Activated naive CD8-positive, alpha-beta T cell treated with anti-CD3 and anti-CD28 coated beads for 36 hours (primary cell): ENCODE measurements at regions not wholly inside any gene's neighbourhood (a gene's known extent, or its start where the extent isn't known, plus 50 kb on each side); places are given as distances from the start of the nearest gene placed in this dataset.
A peak's percentile ranks its signal among the peaks of the same experiment; 100 is the strongest.
"Not testable (repeated sequence)": the region's sequence is repeated elsewhere in the genome, so short reads cannot be mapped to it uniquely, and the experiment has no call there.

Source experiments
- DNase-seq: peaks from one replicate; pipeline ENCODE4 v3.0.0; 2021
- H3K27ac Mint-ChIP-seq: one replicate; pipeline ENCODE4 v1.8.0; 2022; ENCODE audit warnings: mild to moderate bottlenecking, moderate library complexity, mixed read lengths
- H3K27me3 Mint-ChIP-seq: one replicate; pipeline ENCODE4 v1.8.0; 2022; ENCODE audit warnings: mild to moderate bottlenecking, mixed read lengths
- H3K36me3 Mint-ChIP-seq: one replicate; pipeline ENCODE4 v1.8.0; 2021; ENCODE audit warnings: mild to moderate bottlenecking, mixed read lengths
- H3K4me1 Mint-ChIP-seq: one replicate; pipeline ENCODE4 v1.8.0; 2021; ENCODE audit warnings: mixed read lengths
- H3K4me3 Mint-ChIP-seq: one replicate; pipeline ENCODE4 v1.8.0; 2022; ENCODE audit warnings: mild to moderate bottlenecking, moderate library complexity, mixed read lengths
- H3K9me3 Mint-ChIP-seq: one replicate; pipeline ENCODE4 v1.8.0; 2022; ENCODE audit warnings: mixed read lengths

DNA sequence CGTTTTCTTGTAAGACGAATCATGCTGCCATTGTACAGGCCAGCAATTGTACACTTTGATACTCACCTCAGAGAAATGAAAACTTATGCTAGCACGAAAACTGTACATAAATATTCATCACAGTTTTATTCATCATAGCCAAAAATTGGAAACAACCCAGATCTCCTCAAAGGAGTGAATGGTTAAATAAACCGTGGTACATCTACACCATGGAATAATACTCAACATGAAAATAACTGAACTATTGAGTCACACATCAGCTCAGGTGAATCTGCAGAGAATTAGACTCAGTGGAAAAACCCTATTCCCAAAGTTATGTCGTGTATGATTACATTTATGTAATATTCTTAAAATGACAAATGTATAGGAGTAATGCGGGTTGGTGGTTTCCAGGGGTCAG lies 251.0 kb upstream of the HDAC4 start:
- H3K9me3 Mint-ChIP-seq, result peaks cover 2% of the 10 kb centered on the region
- no peaks in the 10 kb centered on the region for H3K4me1 Mint-ChIP-seq
- H3K36me3 Mint-ChIP-seq, result no peaks in the 10 kb centered on the region
- peaks cover 4% of the 10 kb centered on the region for H3K27me3 Mint-ChIP-seq
- DNase-seq, result no peak
- no peak overlapping the region for H3K27ac Mint-ChIP-seq
- H3K4me3 Mint-ChIP-seq, result no peak overlapping the region

- DNase-seq, result no peak
- no peaks in the 10 kb centered on the region for H3K36me3 Mint-ChIP-seq
- H3K4me3 Mint-ChIP-seq, result no peak overlapping the region
- H3K27ac Mint-ChIP-seq, result no peak overlapping the region
- H3K9me3 Mint-ChIP-seq, result peaks cover 2% of the 10 kb centered on the region
- no peaks in the 10 kb centered on the region for H3K27me3 Mint-ChIP-seq
- H3K4me1 Mint-ChIP-seq, result no peaks in the 10 kb centered on the region
These were observed 249.9 kb upstream of the HDAC4 start for GRCh38 chr2:239650674-239651073.

DNA sequence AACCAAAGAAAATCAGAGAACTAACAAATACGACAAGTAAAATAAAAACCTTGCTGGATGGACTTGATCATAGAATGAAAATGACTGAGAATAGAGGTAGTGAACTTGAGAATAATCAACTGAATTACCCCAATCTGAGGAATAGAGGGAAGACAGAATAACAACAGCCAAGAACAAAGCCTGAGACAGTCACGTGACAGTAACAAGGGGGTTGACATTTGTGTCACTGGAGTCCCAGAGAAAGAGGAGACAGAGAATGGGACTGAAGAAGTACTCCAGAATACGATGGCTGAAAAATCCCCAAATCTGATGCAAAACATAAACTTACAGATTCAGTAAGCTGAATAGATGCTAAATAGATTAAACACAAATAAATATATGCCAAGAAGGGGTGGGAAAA lies 248.5 kb upstream of the HDAC4 start:
- H3K27ac Mint-ChIP-seq, result no peak overlapping the region

DNA sequence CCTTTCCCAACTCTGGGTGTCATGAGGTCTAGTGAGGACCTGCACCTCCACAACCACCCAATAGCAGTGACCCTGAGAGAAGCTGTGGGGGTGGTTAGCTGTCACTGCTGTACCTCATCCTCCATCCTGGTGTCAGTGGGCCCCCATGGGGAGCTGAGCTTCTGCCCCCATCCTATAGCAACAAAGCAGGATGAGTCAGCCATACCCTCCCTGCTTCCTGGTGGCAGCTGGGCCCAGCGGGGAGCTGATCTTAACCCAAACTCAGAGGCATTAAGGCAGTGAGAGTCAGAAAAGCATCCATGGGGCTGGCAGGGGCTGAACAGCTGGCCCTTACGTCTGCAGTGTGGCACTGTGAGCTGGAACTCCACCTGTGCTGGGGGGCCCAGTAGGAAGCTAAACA lies 247.8 kb upstream of the HDAC4 start:
- Mint-ChIP-seq H3K27ac (no peak overlapping the region), H3K9me3 (peaks cover 2% of the 10 kb centered on the region), H3K27me3 (no peaks in the 10 kb centered on the region), H3K4me3 (no peak overlapping the region), H3K36me3 (no peaks in the 10 kb centered on the region), H3K4me1 (no peaks in the 10 kb centered on the region)
- DNase-seq, result no peak

More for the DNA sequence above, 248.5 kb upstream of the HDAC4 start:
- no peaks in the 10 kb centered on the region for H3K4me1 Mint-ChIP-seq
- H3K4me3 Mint-ChIP-seq, result no peak overlapping the region
- H3K36me3 Mint-ChIP-seq, result no peaks in the 10 kb centered on the region
- peaks cover 2% of the 10 kb centered on the region for H3K9me3 Mint-ChIP-seq
- H3K27me3 Mint-ChIP-seq, result no peaks in the 10 kb centered on the region
- DNase-seq, result no peak

DNA sequence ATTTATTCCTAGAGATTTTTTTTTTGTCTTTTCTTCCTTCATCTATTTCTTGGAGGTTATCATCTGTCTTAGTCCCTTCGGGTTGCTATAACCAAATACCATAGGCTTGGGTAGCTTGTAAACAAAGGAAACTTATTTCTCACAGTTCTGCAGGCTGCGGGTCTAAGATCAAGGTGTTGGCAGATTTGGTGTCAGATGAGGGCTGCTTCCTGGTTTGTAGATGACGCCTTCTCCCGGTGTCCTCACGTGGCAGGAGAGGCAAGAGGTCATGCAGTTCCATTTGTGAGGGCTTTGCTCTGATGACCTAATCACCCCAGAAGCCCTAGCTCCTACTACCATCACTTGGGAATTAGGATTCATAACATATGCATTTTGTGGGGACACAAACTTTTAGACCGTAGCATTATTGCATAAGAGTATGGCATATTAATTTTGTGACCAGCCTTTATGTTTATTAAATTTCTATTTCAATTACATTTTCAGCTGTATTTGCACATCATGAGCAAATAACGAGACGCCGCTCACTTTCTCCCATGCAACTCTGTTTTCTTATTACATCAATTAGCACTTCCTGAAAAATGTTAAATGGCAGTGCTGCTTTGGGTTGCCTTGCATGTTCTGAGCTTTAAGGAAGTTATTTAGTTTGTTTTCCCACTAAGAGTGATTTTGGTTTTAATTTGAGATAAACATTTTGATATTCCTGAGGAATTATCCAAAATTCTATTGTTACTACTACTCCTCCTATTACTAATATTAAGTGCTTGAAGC lies 246.4 kb upstream of the HDAC4 start:
- no peaks in the 10 kb centered on the region for H3K27me3 Mint-ChIP-seq
- no peaks in the 10 kb centered on the region for H3K36me3 Mint-ChIP-seq
- H3K9me3 Mint-ChIP-seq, result peaks cover 2% of the 10 kb centered on the region
- no peaks in the 10 kb centered on the region for H3K4me1 Mint-ChIP-seq
- no peak overlapping the region for H3K27ac Mint-ChIP-seq
- H3K4me3 Mint-ChIP-seq, result no peak overlapping the region
- no peak for DNase-seq

DNA sequence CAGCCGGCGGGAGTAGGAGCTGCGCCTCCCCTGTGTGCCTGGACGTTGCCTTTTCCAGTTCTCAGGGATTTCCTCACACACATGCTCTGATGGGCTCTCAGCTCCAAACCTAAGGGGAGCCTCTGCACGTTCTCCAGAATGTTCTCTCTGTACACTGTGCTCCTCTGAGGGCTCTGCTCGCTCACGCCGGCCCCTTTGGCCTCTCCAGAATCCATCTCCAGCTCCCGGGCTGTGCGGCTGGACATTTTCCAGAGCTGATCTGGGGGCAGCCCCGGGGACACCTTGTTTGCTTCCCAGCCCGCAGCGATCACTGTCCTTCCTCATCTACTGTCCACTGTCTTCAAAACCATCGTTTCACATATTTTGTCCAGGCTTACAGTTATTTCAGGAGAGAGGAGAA lies 245.4 kb upstream of the HDAC4 start:
- Mint-ChIP-seq H3K27me3 (no peaks in the 10 kb centered on the region), H3K36me3 (no peaks in the 10 kb centered on the region), H3K4me3 (no peak overlapping the region), H3K9me3 (peaks cover 2% of the 10 kb centered on the region), H3K27ac (no peak overlapping the region), H3K4me1 (no peaks in the 10 kb centered on the region)
- no peak for DNase-seq

DNA sequence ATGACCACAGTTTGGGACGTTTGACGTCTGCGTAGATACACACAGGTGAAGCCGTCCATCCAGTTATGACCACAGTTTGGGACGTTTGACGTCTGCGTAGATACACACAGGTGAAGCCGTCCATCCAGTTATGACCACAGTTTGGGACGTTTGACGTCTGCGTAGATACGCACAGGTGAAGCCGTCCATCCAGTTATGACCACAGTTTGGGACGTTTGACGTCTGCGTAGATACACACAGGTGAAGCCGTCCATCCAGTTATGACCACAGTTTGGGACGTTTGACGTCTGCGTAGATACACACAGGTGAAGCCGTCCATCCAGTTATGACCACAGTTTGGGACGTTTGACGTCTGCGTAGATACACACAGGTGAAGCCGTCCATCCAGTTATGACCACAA lies 243.8 kb upstream of the HDAC4 start:
- H3K4me3 Mint-ChIP-seq, H3K27ac Mint-ChIP-seq, H3K36me3 Mint-ChIP-seq, H3K9me3 Mint-ChIP-seq, H3K4me1 Mint-ChIP-seq, DNase-seq, H3K27me3 Mint-ChIP-seq: not testable (repeated sequence)

DNA sequence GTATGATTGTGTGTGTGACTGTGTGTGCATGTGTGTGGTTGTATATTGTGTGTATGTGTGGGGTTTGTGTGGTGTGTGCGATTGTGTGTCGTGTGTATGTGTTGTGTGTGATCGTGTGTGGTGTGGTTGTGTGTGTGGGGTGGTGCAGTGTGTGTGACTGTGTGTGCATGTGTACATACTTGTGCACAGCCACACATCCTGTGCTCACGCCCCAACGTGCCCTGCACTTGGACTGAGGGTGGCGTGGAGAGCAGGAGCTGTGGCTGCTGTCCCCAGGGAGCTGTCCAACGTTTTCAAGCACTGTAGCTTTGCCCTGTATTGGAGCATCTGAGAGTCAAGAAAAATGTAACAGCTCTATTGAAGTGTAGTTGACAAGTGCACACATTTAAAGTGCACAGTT lies 243.2 kb upstream of the HDAC4 start:
- Mint-ChIP-seq H3K4me3 (no peak overlapping the region), H3K36me3 (no peaks in the 10 kb centered on the region), H3K27ac (no peak overlapping the region), H3K9me3 (no peaks in the 10 kb centered on the region), H3K27me3 (no peaks in the 10 kb centered on the region), H3K4me1 (no peaks in the 10 kb centered on the region)
- DNase-seq, result peak; percentile 6

- Mint-ChIP-seq H3K4me3 (no peak overlapping the region), H3K27me3 (no peaks in the 10 kb centered on the region), H3K27ac (no peak overlapping the region), H3K4me1 (no peaks in the 10 kb centered on the region), H3K9me3 (no peaks in the 10 kb centered on the region), H3K36me3 (no peaks in the 10 kb centered on the region)
- DNase-seq, result no peak
These were observed 241.7 kb upstream of the HDAC4 start for GRCh38 chr2:239642406-239643004.

GRCh38 chr2:239641904-239642303 lies 241.1 kb upstream of the HDAC4 start:
- H3K27ac Mint-ChIP-seq, H3K27me3 Mint-ChIP-seq, H3K9me3 Mint-ChIP-seq, H3K4me1 Mint-ChIP-seq, H3K36me3 Mint-ChIP-seq, DNase-seq, H3K4me3 Mint-ChIP-seq: not testable (repeated sequence)

DNA sequence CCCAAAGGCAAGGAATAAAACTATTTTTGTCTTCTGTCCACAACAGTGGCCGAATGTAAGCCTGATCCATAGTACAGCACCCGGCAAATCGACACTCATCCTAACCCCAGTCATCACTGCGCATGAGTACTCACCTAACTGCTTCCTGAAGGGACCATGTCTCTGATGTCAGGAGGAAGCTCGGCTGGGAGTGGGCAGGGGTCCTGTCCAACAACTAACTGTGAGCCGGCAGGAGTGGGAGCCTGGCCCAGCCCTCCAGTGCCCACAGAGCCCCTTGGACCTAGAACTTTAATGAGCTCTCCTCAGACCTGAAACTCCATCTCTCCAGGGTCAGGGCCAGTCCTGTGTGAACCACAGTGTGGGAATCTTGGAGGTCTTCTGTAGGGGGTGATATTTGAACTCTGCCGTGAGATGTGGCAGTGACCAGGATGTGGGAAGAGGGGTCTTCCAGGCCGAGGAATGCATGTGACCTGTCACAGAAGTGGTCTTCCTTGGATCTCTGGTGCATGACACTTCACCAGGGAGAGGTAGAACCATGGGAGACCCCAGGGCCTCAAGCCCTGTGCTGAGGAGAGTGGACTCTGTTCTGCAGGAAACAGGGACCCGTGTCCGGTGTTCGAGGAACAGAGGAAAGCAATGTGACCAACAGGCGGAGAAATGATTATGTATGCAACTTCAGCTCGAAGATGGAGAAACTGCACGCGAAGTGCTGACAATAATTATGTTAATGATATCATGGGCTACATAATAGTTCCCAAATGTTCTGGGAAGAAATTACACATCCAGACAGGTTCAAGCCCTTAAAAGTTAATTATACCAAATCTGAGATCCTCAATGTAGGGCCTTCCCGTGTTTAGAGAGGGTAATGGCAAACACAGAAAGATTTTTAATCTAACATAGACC lies 240.1 kb upstream of the HDAC4 start:
- Mint-ChIP-seq H3K4me3 (no peak overlapping the region), H3K27me3 (no peaks in the 10 kb centered on the region), H3K9me3 (no peaks in the 10 kb centered on the region), H3K4me1 (no peaks in the 10 kb centered on the region), H3K27ac (no peak overlapping the region), H3K36me3 (no peaks in the 10 kb centered on the region)
- DNase-seq, result no peak

DNA sequence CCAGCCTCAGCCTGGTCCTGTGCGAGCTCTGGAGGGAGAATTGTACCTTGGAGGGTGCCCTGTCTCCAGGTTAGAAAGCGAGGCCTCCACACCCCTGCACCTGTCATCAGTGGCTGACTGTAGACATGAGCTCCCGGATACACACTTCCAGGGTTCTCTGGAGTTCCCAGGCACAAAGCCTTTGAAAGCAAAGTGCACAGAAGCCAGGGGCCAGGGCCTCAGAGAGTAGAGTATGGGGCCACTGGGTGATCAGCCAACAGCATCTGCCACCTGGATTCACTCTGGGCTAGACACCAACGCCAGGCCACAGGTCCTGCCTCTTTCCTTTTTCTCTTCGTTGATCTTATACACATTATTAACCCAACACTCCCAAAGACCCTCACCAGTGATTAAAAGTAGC lies 239.4 kb upstream of the HDAC4 start:
- DNase-seq, result no peak
- H3K27me3 Mint-ChIP-seq, result no peaks in the 10 kb centered on the region
- no peaks in the 10 kb centered on the region for H3K36me3 Mint-ChIP-seq
- H3K4me3 Mint-ChIP-seq, result no peak overlapping the region
- no peak overlapping the region for H3K27ac Mint-ChIP-seq
- no peaks in the 10 kb centered on the region for H3K4me1 Mint-ChIP-seq
- H3K9me3 Mint-ChIP-seq, result no peaks in the 10 kb centered on the region

GRCh38 chr2:239639421-239640185 lies 238.8 kb upstream of the HDAC4 start:
- no peak for DNase-seq
- Mint-ChIP-seq H3K9me3 (no peaks in the 10 kb centered on the region), H3K36me3 (no peaks in the 10 kb centered on the region)

GRCh38 chr2:239638376-239638775 lies 237.6 kb upstream of the HDAC4 start:
- no peak overlapping the region for H3K4me3 Mint-ChIP-seq
- no peaks in the 10 kb centered on the region for H3K27me3 Mint-ChIP-seq
- DNase-seq, result no peak
- no peaks in the 10 kb centered on the region for H3K4me1 Mint-ChIP-seq
- H3K27ac Mint-ChIP-seq, result no peak overlapping the region
- no peaks in the 10 kb centered on the region for H3K36me3 Mint-ChIP-seq
- H3K9me3 Mint-ChIP-seq, result no peaks in the 10 kb centered on the region

More at GRCh38 chr2:239639421-239640185, 238.8 kb upstream of the HDAC4 start:
- Mint-ChIP-seq H3K4me3 (no peak overlapping the region), H3K27me3 (no peaks in the 10 kb centered on the region), H3K4me1 (no peaks in the 10 kb centered on the region), H3K27ac (no peak overlapping the region)

DNA sequence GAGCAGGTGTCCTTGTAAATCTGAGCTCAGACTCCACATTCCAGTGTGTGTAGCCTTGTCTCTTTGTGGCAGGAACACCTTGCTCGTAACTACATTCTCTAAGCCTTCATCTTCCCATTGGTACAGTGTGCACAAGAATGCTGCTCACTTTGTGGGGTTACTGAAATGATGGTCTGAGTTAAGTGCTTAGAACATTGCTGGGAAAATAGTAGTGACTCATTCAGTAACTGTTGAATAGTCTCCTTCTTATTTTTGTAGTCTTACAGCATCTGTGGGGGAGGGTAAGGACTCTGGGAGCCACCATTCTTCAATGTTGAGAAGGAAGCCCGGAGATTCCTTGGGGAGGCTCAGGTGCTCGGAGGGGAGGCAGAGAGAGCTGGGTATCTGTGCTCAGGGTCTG lies 236.0 kb upstream of the HDAC4 start:
- Mint-ChIP-seq H3K27ac (no peak overlapping the region), H3K4me1 (no peaks in the 10 kb centered on the region), H3K4me3 (no peak overlapping the region), H3K9me3 (no peaks in the 10 kb centered on the region), H3K36me3 (no peaks in the 10 kb centered on the region), H3K27me3 (no peaks in the 10 kb centered on the region)
- no peak for DNase-seq
